ENCODE measurements at regions not wholly inside any gene's neighbourhood (a gene's known extent, or its start where the extent isn't known, plus 50 kb on each side); places are given as distances from the start of the nearest gene placed in this dataset.

- Histone ChIP-seq H2AFZ (ENCODE audit: low read length) (no peak overlapping the region), H3K4me2 (ENCODE audit: low read depth, low read length, poor library complexity, severe bottlenecking) (no peak overlapping the region), H3F3A (ENCODE audit: low read depth) (no peaks in the 10 kb centered on the region), H3K9me2 (replicated peaks; ENCODE audit: low read depth, low read length) (no peaks in the 10 kb centered on the region), H3K79me2 (ENCODE audit: insufficient read depth, low read length) (no peaks in the 10 kb centered on the region), H3K27me3 (ENCODE audit: insufficient read depth, low read length, poor library complexity, severe bottlenecking) (no peaks in the 10 kb centered on the region), H3K4me1 (ENCODE audit: insufficient read depth, low read length, poor library complexity, severe bottlenecking) (no peaks in the 10 kb centered on the region), H3K36me3 (ENCODE audit: insufficient read depth, low read length) (no peaks in the 10 kb centered on the region), H4K20me1 (ENCODE audit: insufficient read depth, low read length, poor library complexity, severe bottlenecking) (no peaks in the 10 kb centered on the region), H3K4me3 (ENCODE audit: low read length, poor library complexity, severe bottlenecking) (no peak overlapping the region), H3K9me3 (ENCODE audit: insufficient read depth, low read depth, low read length) (no peaks in the 10 kb centered on the region; the same call in 1 of the 2 replicates), H3K9ac (ENCODE audit: low read depth, low read length, poor library complexity, severe bottlenecking) (no peak overlapping the region)
- TF ChIP-seq CTCF (conservative IDR thresholded peaks at IDR 0.05; ENCODE audit: low read length) = no peak
- TF ChIP-seq EZH2phosphoT487 (IDR thresholded peaks at IDR 0.05; ENCODE audit: borderline replicate concordance) = no peak
These were observed 197.9 kb upstream of the NANOGP8 start for GRCh38 chr15:35282965-35283496.

- Histone ChIP-seq H3K79me2 (ENCODE audit: insufficient read depth, low read length) (no peaks in the 10 kb centered on the region), H3F3A (ENCODE audit: low read depth) (no peaks in the 10 kb centered on the region), H2AFZ (ENCODE audit: low read length) (no peak overlapping the region), H3K9me3 (ENCODE audit: insufficient read depth, low read depth, low read length) (peaks cover 5% of the 10 kb centered on the region; the same call in 1 of the 2 replicates), H3K9ac (ENCODE audit: low read depth, low read length, poor library complexity, severe bottlenecking) (no peak overlapping the region), H3K4me2 (ENCODE audit: low read depth, low read length, poor library complexity, severe bottlenecking) (no peak overlapping the region), H3K36me3 (ENCODE audit: insufficient read depth, low read length) (no peaks in the 10 kb centered on the region), H3K27me3 (ENCODE audit: insufficient read depth, low read length, poor library complexity, severe bottlenecking) (no peaks in the 10 kb centered on the region), H3K4me3 (ENCODE audit: low read length, poor library complexity, severe bottlenecking) (no peak overlapping the region), H3K4me1 (ENCODE audit: insufficient read depth, low read length, poor library complexity, severe bottlenecking) (no peaks in the 10 kb centered on the region), H4K20me1 (ENCODE audit: insufficient read depth, low read length, poor library complexity, severe bottlenecking) (no peaks in the 10 kb centered on the region), H3K9me2 (replicated peaks; ENCODE audit: low read depth, low read length) (no peaks in the 10 kb centered on the region)
- no peak for TF ChIP-seq CTCF (conservative IDR thresholded peaks at IDR 0.05; ENCODE audit: low read length)
- TF ChIP-seq EZH2phosphoT487 (IDR thresholded peaks at IDR 0.05; ENCODE audit: borderline replicate concordance) = no peak
These were observed 196.4 kb upstream of the NANOGP8 start for GRCh38 chr15:35281515-35281914.

GRCh38 chr15:35279811-35280210 is 194.7 kb upstream of the NANOGP8 start:
- Histone ChIP-seq H2AFZ (ENCODE audit: low read length) (no peak overlapping the region), H3K79me2 (ENCODE audit: insufficient read depth, low read length) (no peaks in the 10 kb centered on the region), H3K27me3 (ENCODE audit: insufficient read depth, low read length, poor library complexity, severe bottlenecking) (no peaks in the 10 kb centered on the region), H3F3A (ENCODE audit: low read depth) (no peaks in the 10 kb centered on the region), H3K9ac (ENCODE audit: low read depth, low read length, poor library complexity, severe bottlenecking) (no peak overlapping the region), H3K4me3 (ENCODE audit: low read length, poor library complexity, severe bottlenecking) (no peak overlapping the region), H3K4me2 (ENCODE audit: low read depth, low read length, poor library complexity, severe bottlenecking) (no peak overlapping the region), H3K36me3 (ENCODE audit: insufficient read depth, low read length) (no peaks in the 10 kb centered on the region), H4K20me1 (ENCODE audit: insufficient read depth, low read length, poor library complexity, severe bottlenecking) (no peaks in the 10 kb centered on the region), H3K9me3 (ENCODE audit: insufficient read depth, low read depth, low read length) (peaks cover 5% of the 10 kb centered on the region; the same call in 1 of the 2 replicates), H3K9me2 (replicated peaks; ENCODE audit: low read depth, low read length) (no peaks in the 10 kb centered on the region), H3K4me1 (ENCODE audit: insufficient read depth, low read length, poor library complexity, severe bottlenecking) (no peaks in the 10 kb centered on the region)
- no peak for TF ChIP-seq CTCF (conservative IDR thresholded peaks at IDR 0.05; ENCODE audit: low read length)
- no peak for TF ChIP-seq EZH2phosphoT487 (IDR thresholded peaks at IDR 0.05; ENCODE audit: borderline replicate concordance)
